Gastrocnemius medialis (tissue), 4 donors: ENCODE measurements at regions not wholly inside any gene's neighbourhood (a gene's known extent, or its start where the extent isn't known, plus 50 kb on each side); places are given as distances from the start of the nearest gene placed in this dataset.

ENCODE experiments used
- ATAC-seq, 2 donors: fragments of 150-250 bp; one replicate each; pipeline ENCODE4 v1.9.1; 2016
- DNase-seq, 2 donors: peaks; one replicate each; pipeline ENCODE4 v3.0.0-alpha.2; 2019
- H3K27ac ChIP-seq, 4 donors: fragments of 200-600 bp; sonication (generic); 1 replicate in 1 of 4; 2 replicates in 3 of 4; pipeline ENCODE4 v1.5.1; 2016 to 2018; ENCODE audit warnings: mild to moderate bottlenecking in 2 of 4, moderate library complexity in 1 of 4
- H3K27me3 ChIP-seq, 3 donors: fragments of 200-600 bp; sonication (generic) in 2 of 3; 1 replicate in 1 of 3; 2 replicates in 2 of 3; pipeline versions ENCODE4 v1.5.1 to v1.6.0; 2016 to 2019; ENCODE audit warnings: mild to moderate bottlenecking in 1 of 3, moderate library complexity in 1 of 3
- H3K36me3 ChIP-seq, 2 donors: fragments of 200-600 bp; sonication (generic) in 1 of 2; one replicate each; pipeline ENCODE4 v1.5.1; 2017 to 2018
- H3K4me1 ChIP-seq, 2 donors: fragments of 200-600 bp; sonication (generic) in 1 of 2; one replicate each; pipeline ENCODE4 v1.5.1; 2016 to 2017; ENCODE audit warnings: mild to moderate bottlenecking in 2 of 2
- H3K4me3 ChIP-seq, 4 donors: fragments of 200-600 bp; sonication (generic) in 3 of 4; 1 replicate in 1 of 4; 2 replicates in 3 of 4; pipeline ENCODE4 v1.5.1; 2016 to 2019; ENCODE audit warnings: mild to moderate bottlenecking in 2 of 4
- H3K9me3 ChIP-seq, 3 donors: fragments of 200-600 bp; sonication (generic) in 2 of 3; 1 replicate in 1 of 3; 2 replicates in 2 of 3; pipeline ENCODE4 v1.5.1; 2016 to 2019
- CTCF ChIP-seq, 5 experiments: fragments of 450-650 bp in 3 of 5; fragments of 200-600 bp in 2 of 5; sonication (generic) in 2 of 5; IDR thresholded peaks in 4 of 5; conservative IDR thresholded peaks in 1 of 5; 1 replicate in 4 of 5; 2 replicates in 1 of 5; pipeline ENCODE4 v1.5.1; 2016 to 2019; ENCODE audit warnings: antibody characterized with exemption in 5 of 5, mild to moderate bottlenecking in 3 of 5, moderate library complexity in 3 of 5
- POLR2A ChIP-seq, 2 donors: fragments of 450-650 bp; IDR thresholded peaks; one replicate each; pipeline ENCODE4 v1.6.1; 2017; ENCODE audit warnings: antibody characterized with exemption in 2 of 2, mild to moderate bottlenecking in 2 of 2, moderate library complexity in 2 of 2
- in situ Hi-C, 4 donors: fragments of 200-750 bp; cut with MboI; loops; one replicate each; pipeline versions ENCODE4 v1.15.0 to v1.8.0; 2017; ENCODE audit warnings: low sequenced_read_pairs in 4 of 4
- intact Hi-C: fragments of 100-400 bp; cut with DNase I; formaldehyde crosslinking; loops from one replicate; pipeline ENCODE4 v1.15.1; 2023; ENCODE audit warnings: low total_unique reads

DNA sequence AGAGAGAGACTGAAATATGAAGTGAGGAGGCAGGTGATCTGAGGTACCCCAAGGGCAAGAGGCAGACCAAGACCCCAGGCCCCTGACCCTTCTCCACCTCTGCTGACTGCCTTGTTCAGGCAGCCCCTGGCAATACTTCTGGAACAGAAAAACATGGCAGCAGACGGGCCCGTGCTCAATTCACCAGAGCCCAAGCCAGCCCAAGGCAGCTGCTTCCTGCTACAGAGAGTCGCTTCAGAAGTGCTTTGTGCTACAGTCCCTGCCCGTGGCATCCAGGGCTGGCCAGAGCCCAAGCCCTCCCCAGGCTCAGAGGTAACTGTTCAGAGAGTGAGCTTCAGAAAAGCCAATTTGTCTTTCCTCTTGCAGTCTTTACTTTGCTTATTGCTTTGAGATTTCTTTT is 151.4 kb upstream of the FSTL4 start:
- ATAC-seq (no peak), DNase-seq (no peak)
- no peak for TF ChIP-seq CTCF (IDR thresholded peaks at IDR 0.05 in 4 of 5, conservative IDR thresholded peaks at IDR 0.05 in 1 of 5)
- TF ChIP-seq POLR2A (IDR thresholded peaks at IDR 0.05) = no peak
- Histone ChIP-seq H3K27ac (no peak overlapping the region), H3K4me3 (no peak overlapping the region), H3K27me3 (no peaks in the 10 kb centered on the region), H3K36me3 (no peaks in the 10 kb centered on the region), H3K4me1 (no peaks in the 10 kb centered on the region), H3K9me3 (no peaks in the 10 kb centered on the region)
- intact Hi-C loops (no loop called here), in situ Hi-C loops (no loop called here)

DNA sequence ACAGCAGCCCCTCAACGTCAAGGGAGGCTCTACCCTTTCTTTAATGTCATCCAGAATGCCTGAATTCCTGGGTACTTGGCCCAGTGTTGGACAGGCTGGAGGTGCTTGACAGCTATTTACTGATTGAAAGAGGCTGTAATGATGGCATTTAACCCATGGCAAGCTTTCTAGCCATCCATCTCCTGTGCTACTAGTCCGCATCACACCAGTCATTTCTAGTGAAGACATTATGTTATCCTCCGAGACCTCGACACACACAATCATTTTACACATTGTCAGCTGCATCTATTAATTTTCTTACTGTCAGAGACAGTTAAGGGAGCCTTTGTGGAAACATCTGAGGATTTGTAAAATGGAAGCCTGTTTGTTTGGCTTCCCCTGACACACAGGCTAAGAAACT is 149.3 kb upstream of the FSTL4 start:
- in situ Hi-C loops (no loop called here), intact Hi-C loops (no loop called here)
- Histone ChIP-seq H3K36me3 (no peaks in the 10 kb centered on the region), H3K27me3 (no peaks in the 10 kb centered on the region), H3K4me1 (no peaks in the 10 kb centered on the region), H3K9me3 (no peaks in the 10 kb centered on the region), H3K4me3 (no peak overlapping the region), H3K27ac (no peak overlapping the region)
- ATAC-seq (no peak), DNase-seq (no peak)
- TF ChIP-seq CTCF (IDR thresholded peaks at IDR 0.05 in 4 of 5, conservative IDR thresholded peaks at IDR 0.05 in 1 of 5) = no peak
- TF ChIP-seq POLR2A (IDR thresholded peaks at IDR 0.05) = no peak

- H3K9me3 ChIP-seq = no peaks in the 10 kb centered on the region
- intact Hi-C loops (no loop called here), in situ Hi-C loops (no loop called here)
- DNase-seq = no peak
- H3K4me3 ChIP-seq = no peak overlapping the region
- no peaks in the 10 kb centered on the region for H3K4me1 ChIP-seq
- H3K27ac ChIP-seq = no peak overlapping the region
- ATAC-seq = no peak
- H3K27me3 ChIP-seq = peaks cover 0 to 2% (median 0%) of the 10 kb centered on the region in 3 donors
- H3K36me3 ChIP-seq = no peaks in the 10 kb centered on the region
- no peak for TF ChIP-seq CTCF (IDR thresholded peaks at IDR 0.05 in 4 of 5, conservative IDR thresholded peaks at IDR 0.05 in 1 of 5)
- TF ChIP-seq POLR2A (IDR thresholded peaks at IDR 0.05) = no peak
Measured at GRCh38 chr5:133760532-133760931, 148.2 kb upstream of the FSTL4 start.

GRCh38 chr5:133758641-133759040 is 146.3 kb upstream of the FSTL4 start:
- intact Hi-C loops (no loop called here), in situ Hi-C loops (loop anchor here in 1 of 4 donors (10.0 kb wide), 1 partner anchor 106 kb away; no protein-coding TSS in a partner anchor)
- no peak for ATAC-seq
- Histone ChIP-seq H3K4me3 (no peak overlapping the region), H3K27ac (no peak overlapping the region), H3K4me1 (no peaks in the 10 kb centered on the region), H3K36me3 (no peaks in the 10 kb centered on the region), H3K9me3 (no peaks in the 10 kb centered on the region), H3K27me3 (peaks cover 0 to 2% (median 0%) of the 10 kb centered on the region in 3 donors)
- no peak for DNase-seq
- TF ChIP-seq POLR2A (IDR thresholded peaks at IDR 0.05) (no peak), CTCF (IDR thresholded peaks at IDR 0.05 in 4 of 5, conservative IDR thresholded peaks at IDR 0.05 in 1 of 5) (no peak)

DNA sequence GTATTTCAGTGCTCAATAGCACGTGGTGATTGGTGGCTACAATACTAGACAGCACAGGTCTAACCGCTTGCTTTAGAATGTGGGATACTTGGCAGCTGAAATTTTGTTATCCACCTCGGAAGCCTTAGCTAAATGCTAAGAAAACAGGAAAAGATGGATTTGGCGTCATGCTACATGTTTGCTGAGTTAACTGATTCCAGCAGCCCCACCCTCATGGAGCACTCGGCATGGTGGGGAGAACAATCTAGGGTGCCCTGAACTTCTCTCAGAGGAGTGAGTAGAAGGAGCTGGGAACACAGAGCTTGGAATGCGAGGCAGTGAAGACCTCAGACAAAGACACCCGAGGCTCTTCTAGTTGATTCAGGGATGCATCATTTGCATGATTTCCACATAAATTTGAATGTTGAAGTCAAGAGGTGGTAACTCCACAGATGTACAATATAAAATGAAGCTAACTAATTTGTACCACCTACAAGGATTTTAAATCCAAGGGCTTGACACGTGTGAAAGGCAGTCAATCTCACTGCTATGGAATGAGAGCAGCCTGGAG is 145.1 kb upstream of the FSTL4 start:
- Histone ChIP-seq H3K36me3 (no peaks in the 10 kb centered on the region), H3K27me3 (peaks cover 0 to 2% (median 0%) of the 10 kb centered on the region in 3 donors), H3K9me3 (no peaks in the 10 kb centered on the region), H3K4me1 (no peaks in the 10 kb centered on the region), H3K4me3 (no peak overlapping the region), H3K27ac (no peak overlapping the region)
- ATAC-seq (no peak), DNase-seq (no peak)
- intact Hi-C loops = no loop called here
- in situ Hi-C loops = loop anchor here in 1 of 4 donors (10.0 kb wide), 1 partner anchor 107 kb away; no protein-coding TSS in a partner anchor
- TF ChIP-seq POLR2A (IDR thresholded peaks at IDR 0.05) (no peak), CTCF (IDR thresholded peaks at IDR 0.05 in 4 of 5, conservative IDR thresholded peaks at IDR 0.05 in 1 of 5) (no peak)
